ENCODE measurements at regions not wholly inside any gene's neighbourhood (a gene's known extent, or its start where the extent isn't known, plus 50 kb on each side); places are given as distances from the start of the nearest gene placed in this dataset.

- Histone ChIP-seq H3K4me3 (no peak overlapping the region), H2AFZ (no peak overlapping the region), H4K20me1 (ENCODE audit: insufficient read depth, poor library complexity, severe bottlenecking) (no peaks in the 10 kb centered on the region), H3K36me3 (replicated peaks; ENCODE audit: insufficient read depth, low read depth) (no peaks in the 10 kb centered on the region), H3K4me2 (no peak overlapping the region), H3K4me1 (ENCODE audit: insufficient read depth) (no peaks in the 10 kb centered on the region), H3K27me3 (no peaks in the 10 kb centered on the region), H3K27ac (no peak overlapping the region), H3K9me3 (ENCODE audit: low read depth) (peaks cover 10% of the 10 kb centered on the region), H3K9me2 (replicated peaks; ENCODE audit: insufficient read depth) (no peaks in the 10 kb centered on the region), H3K79me2 (no peaks in the 10 kb centered on the region)
- TF ChIP-seq CTCF (IDR thresholded peaks at IDR 0.05; ENCODE audit: poor library complexity) (no peak), EZH2 (IDR thresholded peaks at IDR 0.05; ENCODE audit: borderline replicate concordance) (no peak), EZH2phosphoT487 (IDR thresholded peaks at IDR 0.05; ENCODE audit: low read depth, severe bottlenecking, unreplicated experiment) (no peak)
- 88% methylated on average over 6 of the region's 6 CpGs for WGBS (ENCODE audit: low lambda C conversion rate, missing lambda C conversion rate)
- DNase-seq (ENCODE audit: low spot score) = no peak
These were observed 236.3 kb downstream of the ACKR3 start for GRCh38 chr2:236805800-236806531.

GRCh38 chr2:236809716-236810115 is 240.1 kb downstream of the ACKR3 start:
- H3K9me3 ChIP-seq (ENCODE audit: low read depth) = peaks cover 10% of the 10 kb centered on the region
- H3K27ac ChIP-seq = no peak overlapping the region
- no peaks in the 10 kb centered on the region for H3K36me3 ChIP-seq (replicated peaks; ENCODE audit: insufficient read depth, low read depth)
- no peaks in the 10 kb centered on the region for H4K20me1 ChIP-seq (ENCODE audit: insufficient read depth, poor library complexity, severe bottlenecking)
- H3K27me3 ChIP-seq = no peaks in the 10 kb centered on the region
- peaks cover 4% of the 10 kb centered on the region for H3K4me1 ChIP-seq (ENCODE audit: insufficient read depth)
- no peaks in the 10 kb centered on the region for H3K9me2 ChIP-seq (replicated peaks; ENCODE audit: insufficient read depth)
- no peak overlapping the region for H3K4me3 ChIP-seq
- H2AFZ ChIP-seq = no peak overlapping the region
- no peak overlapping the region for H3K4me2 ChIP-seq
- TF ChIP-seq EZH2phosphoT487 (IDR thresholded peaks at IDR 0.05; ENCODE audit: low read depth, severe bottlenecking, unreplicated experiment) = no peak
- TF ChIP-seq EZH2 (IDR thresholded peaks at IDR 0.05; ENCODE audit: borderline replicate concordance) = no peak
- no peak for TF ChIP-seq CTCF (IDR thresholded peaks at IDR 0.05; ENCODE audit: poor library complexity)
- no peaks in the 10 kb centered on the region for H3K79me2 ChIP-seq
- 100% methylated on average over 1 of the region's 1 CpG for WGBS (ENCODE audit: low lambda C conversion rate, missing lambda C conversion rate)
- no peak for DNase-seq (ENCODE audit: low spot score)

GRCh38 chr2:236811062-236811656 is 241.5 kb downstream of the ACKR3 start:
- Histone ChIP-seq H3K79me2 (no peaks in the 10 kb centered on the region), H3K27me3 (no peaks in the 10 kb centered on the region), H3K9me2 (replicated peaks; ENCODE audit: insufficient read depth) (no peaks in the 10 kb centered on the region), H2AFZ (no peak overlapping the region), H3K27ac (no peak overlapping the region), H4K20me1 (ENCODE audit: insufficient read depth, poor library complexity, severe bottlenecking) (no peaks in the 10 kb centered on the region), H3K4me2 (no peak overlapping the region), H3K9me3 (ENCODE audit: low read depth) (peaks cover 10% of the 10 kb centered on the region), H3K36me3 (replicated peaks; ENCODE audit: insufficient read depth, low read depth) (no peaks in the 10 kb centered on the region), H3K4me3 (no peak overlapping the region), H3K4me1 (ENCODE audit: insufficient read depth) (peaks cover 4% of the 10 kb centered on the region)
- WGBS (ENCODE audit: low lambda C conversion rate, missing lambda C conversion rate) = 96% methylated on average over 4 of the region's 4 CpGs
- no peak for DNase-seq (ENCODE audit: low spot score)
- TF ChIP-seq EZH2 (IDR thresholded peaks at IDR 0.05; ENCODE audit: borderline replicate concordance) (no peak), CTCF (IDR thresholded peaks at IDR 0.05; ENCODE audit: poor library complexity) (no peak), EZH2phosphoT487 (IDR thresholded peaks at IDR 0.05; ENCODE audit: low read depth, severe bottlenecking, unreplicated experiment) (no peak)
